Vagina (tissue), 2 donors: ENCODE measurements at regions not wholly inside any gene's neighbourhood (a gene's known extent, or its start where the extent isn't known, plus 50 kb on each side); places are given as distances from the start of the nearest gene placed in this dataset.

Source experiments
- DNase-seq, 2 donors: peaks; one replicate each; pipeline ENCODE4 v3.0.0-alpha.2; 2017; ENCODE audit errors: extremely low spot score in 2 of 2
- H3K27ac ChIP-seq: fragments of 200-600 bp; sonication (generic); one replicate; pipeline ENCODE4 v1.5.1; 2019
- H3K27me3 ChIP-seq: fragments of 200-600 bp; sonication (generic); one replicate; pipeline ENCODE4 v1.5.1; 2019
- H3K36me3 ChIP-seq, 2 donors: fragments of 200-600 bp; sonication (generic); one replicate each; pipeline ENCODE4 v1.5.1; 2017 to 2019
- H3K4me1 ChIP-seq: fragments of 200-600 bp; sonication (generic); one replicate; pipeline ENCODE4 v1.5.1; 2019
- H3K4me3 ChIP-seq, 2 donors: fragments of 200-600 bp; sonication (generic); 1 replicate in 1 of 2; 2 replicates in 1 of 2; pipeline ENCODE4 v1.5.1; 2016 to 2019
- H3K9me3 ChIP-seq: fragments of 200-600 bp; sonication (generic); one replicate; pipeline ENCODE4 v1.5.1; 2019
- POLR2A ChIP-seq, 2 donors: fragments of 450-650 bp; IDR thresholded peaks; one replicate each; pipeline ENCODE4 v1.6.1; 2017; ENCODE audit warnings: antibody characterized with exemption in 2 of 2, mild to moderate bottlenecking in 2 of 2, moderate library complexity in 2 of 2
- POLR2AphosphoS5 ChIP-seq, 2 donors: sonication (generic); formaldehyde crosslinking; IDR thresholded peaks; one replicate each; pipeline ENCODE4 v1.9.0; 2017; ENCODE audit warnings: antibody characterized with exemption in 2 of 2, mild to moderate bottlenecking in 2 of 2, low read depth in 1 of 2; ENCODE audit not compliant: insufficient read depth in 1 of 2
- intact Hi-C: fragments of 100-400 bp; cut with DNase I; formaldehyde crosslinking; loops from one replicate; pipeline ENCODE4 v1.15.1; 2023
- TF ChIP-seq, protein P1 (sequence below), 3 experiments: fragments of 450-650 bp in 2 of 3; fragments of 200-600 bp in 1 of 3; sonication (generic) in 1 of 3; IDR thresholded peaks; one replicate each; pipeline ENCODE4 v1.5.1; 2017 to 2019; ENCODE audit warnings: antibody characterized with exemption in 3 of 3, mild to moderate bottlenecking in 2 of 3, moderate library complexity in 2 of 3

DNA sequence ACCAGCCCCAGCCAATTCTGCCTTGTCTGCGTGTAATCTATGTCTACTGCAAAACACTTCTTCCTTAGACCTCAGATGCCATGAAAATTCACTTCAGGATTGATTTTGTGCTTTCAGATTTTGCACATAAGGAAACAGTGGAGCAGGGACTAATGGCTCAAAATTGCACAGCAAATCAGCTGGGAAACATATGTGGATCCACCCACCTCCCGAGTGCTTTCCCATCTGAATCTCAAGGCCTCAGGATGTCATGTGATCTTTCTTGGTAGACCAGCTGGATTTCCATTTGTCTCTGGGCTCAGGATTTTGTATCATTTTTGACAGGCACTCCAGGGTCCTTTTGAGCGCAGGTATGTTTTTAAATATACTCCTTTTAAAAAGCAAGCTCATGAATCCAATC, 158.6 kb downstream of the MIS18A start:
- no peaks in the 10 kb centered on the region for H3K9me3 ChIP-seq
- H3K27me3 ChIP-seq: no peaks in the 10 kb centered on the region
- no peak overlapping the region for H3K4me3 ChIP-seq
- TF ChIP-seq POLR2A (IDR thresholded peaks at IDR 0.05) (no peak), POLR2AphosphoS5 (IDR thresholded peaks at IDR 0.05; ENCODE audit: insufficient read depth in 1 of 2, low read depth in 1 of 2) (no peak)
- TF ChIP-seq, protein P1, sequence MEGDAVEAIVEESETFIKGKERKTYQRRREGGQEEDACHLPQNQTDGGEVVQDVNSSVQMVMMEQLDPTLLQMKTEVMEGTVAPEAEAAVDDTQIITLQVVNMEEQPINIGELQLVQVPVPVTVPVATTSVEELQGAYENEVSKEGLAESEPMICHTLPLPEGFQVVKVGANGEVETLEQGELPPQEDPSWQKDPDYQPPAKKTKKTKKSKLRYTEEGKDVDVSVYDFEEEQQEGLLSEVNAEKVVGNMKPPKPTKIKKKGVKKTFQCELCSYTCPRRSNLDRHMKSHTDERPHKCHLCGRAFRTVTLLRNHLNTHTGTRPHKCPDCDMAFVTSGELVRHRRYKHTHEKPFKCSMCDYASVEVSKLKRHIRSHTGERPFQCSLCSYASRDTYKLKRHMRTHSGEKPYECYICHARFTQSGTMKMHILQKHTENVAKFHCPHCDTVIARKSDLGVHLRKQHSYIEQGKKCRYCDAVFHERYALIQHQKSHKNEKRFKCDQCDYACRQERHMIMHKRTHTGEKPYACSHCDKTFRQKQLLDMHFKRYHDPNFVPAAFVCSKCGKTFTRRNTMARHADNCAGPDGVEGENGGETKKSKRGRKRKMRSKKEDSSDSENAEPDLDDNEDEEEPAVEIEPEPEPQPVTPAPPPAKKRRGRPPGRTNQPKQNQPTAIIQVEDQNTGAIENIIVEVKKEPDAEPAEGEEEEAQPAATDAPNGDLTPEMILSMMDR (IDR thresholded peaks at IDR 0.05): no peak
- no peak overlapping the region for H3K27ac ChIP-seq
- intact Hi-C loops: no loop called here
- DNase-seq: no peak
- H3K4me1 ChIP-seq: no peaks in the 10 kb centered on the region
- H3K36me3 ChIP-seq: no peaks in the 10 kb centered on the region

DNA sequence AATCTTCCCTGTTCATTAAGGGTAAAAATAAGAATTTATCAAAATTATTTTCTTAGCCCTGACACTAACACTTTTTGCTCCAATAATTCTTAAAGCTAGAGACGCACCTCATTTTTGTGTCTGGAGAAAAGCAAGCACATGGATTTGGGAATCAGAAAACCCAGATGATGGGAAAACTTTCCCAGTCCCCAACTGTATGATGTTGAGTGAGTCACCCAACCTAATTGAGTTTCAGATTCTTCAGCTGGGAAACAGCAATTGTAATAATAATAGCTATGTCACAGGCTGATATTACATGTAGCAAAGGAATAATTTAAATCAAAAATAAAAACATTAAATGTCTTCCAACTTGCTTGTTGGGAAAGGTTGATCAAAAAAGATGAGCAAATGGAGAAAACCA, 159.0 kb downstream of the MIS18A start:
- Histone ChIP-seq H3K9me3 (no peaks in the 10 kb centered on the region), H3K4me1 (no peaks in the 10 kb centered on the region), H3K27me3 (no peaks in the 10 kb centered on the region), H3K4me3 (no peak overlapping the region), H3K36me3 (no peaks in the 10 kb centered on the region), H3K27ac (no peak overlapping the region)
- TF ChIP-seq POLR2AphosphoS5 (IDR thresholded peaks at IDR 0.05; ENCODE audit: insufficient read depth in 1 of 2, low read depth in 1 of 2): no peak
- no peak for TF ChIP-seq POLR2A (IDR thresholded peaks at IDR 0.05)
- TF ChIP-seq, protein P1 (IDR thresholded peaks at IDR 0.05): no peak
- intact Hi-C loops: no loop called here
- no peak for DNase-seq

DNA sequence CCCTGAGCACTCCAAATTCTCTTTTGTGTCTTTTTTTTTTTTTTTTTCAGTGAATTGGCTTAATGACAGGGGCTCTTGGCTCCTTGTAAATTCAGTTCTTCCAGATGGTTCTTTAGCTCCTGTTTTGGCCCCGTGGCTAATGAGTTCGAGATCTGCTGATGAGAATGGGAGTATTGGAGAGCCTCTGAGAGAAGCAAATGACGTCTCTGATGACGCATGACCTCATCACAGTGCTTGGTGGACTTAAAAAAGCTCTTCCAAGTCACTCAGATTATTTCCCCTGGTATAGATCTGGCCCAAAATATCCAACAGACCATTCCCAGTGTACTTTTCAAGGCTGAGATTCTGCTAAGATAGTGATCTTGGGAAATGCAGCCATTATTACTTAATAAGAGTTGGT, 159.5 kb downstream of the MIS18A start:
- Histone ChIP-seq H3K36me3 (no peaks in the 10 kb centered on the region), H3K27ac (no peak overlapping the region), H3K27me3 (no peaks in the 10 kb centered on the region), H3K4me3 (no peak overlapping the region), H3K4me1 (no peaks in the 10 kb centered on the region), H3K9me3 (no peaks in the 10 kb centered on the region)
- intact Hi-C loops: no loop called here
- TF ChIP-seq POLR2AphosphoS5 (IDR thresholded peaks at IDR 0.05; ENCODE audit: insufficient read depth in 1 of 2, low read depth in 1 of 2) (no peak), POLR2A (IDR thresholded peaks at IDR 0.05) (no peak)
- TF ChIP-seq, protein P1 (IDR thresholded peaks at IDR 0.05): no peak
- no peak for DNase-seq

DNA sequence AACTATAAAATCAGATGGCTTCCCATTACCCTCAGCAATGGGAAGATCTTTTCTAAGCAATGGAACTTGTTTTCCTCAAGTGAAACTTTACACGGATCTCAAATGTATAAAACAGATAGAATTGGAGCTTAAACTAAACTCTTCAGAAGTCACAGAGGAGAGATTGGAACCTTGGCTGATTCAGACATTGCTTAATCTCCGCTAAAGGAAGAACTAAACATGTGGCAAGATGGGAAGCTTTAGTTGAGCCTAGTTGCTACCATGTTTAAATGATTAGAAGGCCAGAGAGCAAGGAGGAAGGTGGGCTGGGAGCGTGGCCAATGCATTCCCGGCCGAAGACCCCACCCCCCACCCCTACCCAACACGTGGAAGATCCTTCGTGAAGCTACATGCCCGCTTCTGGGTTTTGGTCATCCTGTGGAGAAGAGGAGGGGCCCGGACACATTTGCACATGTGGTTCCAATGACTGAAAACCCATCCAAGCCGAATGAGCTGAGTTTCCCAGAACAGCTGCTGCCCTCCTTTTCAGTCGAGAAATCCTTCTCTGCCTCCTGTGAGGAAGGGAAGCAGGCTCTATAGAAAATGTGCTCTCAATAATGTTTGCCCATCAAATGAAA, 164.3 kb downstream of the MIS18A start:
- Histone ChIP-seq H3K9me3 (no peaks in the 10 kb centered on the region), H3K4me1 (no peaks in the 10 kb centered on the region), H3K36me3 (no peaks in the 10 kb centered on the region), H3K4me3 (no peak overlapping the region), H3K27me3 (no peaks in the 10 kb centered on the region), H3K27ac (no peak overlapping the region)
- intact Hi-C loops: no loop called here
- TF ChIP-seq, protein P1 (IDR thresholded peaks at IDR 0.05): no peak
- no peak for TF ChIP-seq POLR2AphosphoS5 (IDR thresholded peaks at IDR 0.05; ENCODE audit: insufficient read depth in 1 of 2, low read depth in 1 of 2)
- TF ChIP-seq POLR2A (IDR thresholded peaks at IDR 0.05): no peak
- no peak for DNase-seq

DNA sequence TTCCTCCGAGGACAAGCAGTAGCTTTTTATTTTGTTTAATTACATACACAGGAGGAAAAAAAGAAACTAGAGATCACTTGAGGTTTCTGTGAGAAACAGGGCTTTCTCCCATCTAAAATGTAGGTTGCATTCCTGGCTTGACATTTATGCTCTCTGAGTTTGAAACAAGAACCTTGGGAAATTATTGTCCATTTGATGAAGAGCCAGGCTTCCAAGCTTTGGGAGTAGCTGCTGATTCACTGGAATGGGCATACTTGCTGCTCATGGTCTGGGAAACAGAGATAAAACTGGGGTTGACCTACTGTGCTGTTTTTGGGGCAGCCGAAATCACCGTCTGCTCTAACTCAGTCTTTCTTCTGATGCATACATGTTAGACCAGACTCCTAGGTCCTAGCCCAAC, 165.4 kb downstream of the MIS18A start:
- Histone ChIP-seq H3K27me3 (no peaks in the 10 kb centered on the region), H3K36me3 (no peaks in the 10 kb centered on the region), H3K4me1 (no peaks in the 10 kb centered on the region), H3K4me3 (no peak overlapping the region), H3K9me3 (no peaks in the 10 kb centered on the region), H3K27ac (no peak overlapping the region)
- no peak for DNase-seq
- intact Hi-C loops: no loop called here
- TF ChIP-seq, protein P1 (IDR thresholded peaks at IDR 0.05): no peak
- TF ChIP-seq POLR2A (IDR thresholded peaks at IDR 0.05) (no peak), POLR2AphosphoS5 (IDR thresholded peaks at IDR 0.05; ENCODE audit: insufficient read depth in 1 of 2, low read depth in 1 of 2) (no peak)
